HFFc6 (cell line): ENCODE measurements at regions not wholly inside any gene's neighbourhood (a gene's known extent, or its start where the extent isn't known, plus 50 kb on each side); places are given as distances from the start of the nearest gene placed in this dataset.

Source experiments
- DNase-seq: peaks from one replicate; pipeline ENCODE4 v3.0.0-alpha.2; 2018
- H3K27ac Mint-ChIP-seq: 2 replicates; pipeline ENCODE4 v1.8.0; 2020; ENCODE audit warnings: mild to moderate bottlenecking, mixed read lengths
- H3K27me3 Mint-ChIP-seq: 2 replicates; pipeline ENCODE4 v1.8.0; 2021; ENCODE audit warnings: mild to moderate bottlenecking, moderate library complexity, mixed read lengths; ENCODE audit not compliant: insufficient read depth
- H3K36me3 Mint-ChIP-seq: 2 replicates; pipeline ENCODE4 v1.8.0; 2021; ENCODE audit warnings: low read depth, mixed read lengths
- H3K4me1 Mint-ChIP-seq: 2 replicates; pipeline ENCODE4 v1.8.0; 2020; ENCODE audit warnings: low read depth, mixed read lengths
- H3K4me3 Mint-ChIP-seq: 2 replicates; pipeline ENCODE4 v1.8.0; 2020; ENCODE audit warnings: mild to moderate bottlenecking, moderate library complexity, mixed read lengths
- H3K9me3 Mint-ChIP-seq: 2 replicates; pipeline ENCODE4 v1.8.0; 2020; ENCODE audit warnings: mild to moderate bottlenecking, mixed read lengths
- CTCF ChIP-seq: fragments of 200-600 bp; sonication (generic); IDR thresholded peaks from 2 replicates; pipeline ENCODE4 v1.5.0; 2021; ENCODE audit warnings: antibody characterized with exemption, mild to moderate bottlenecking

- H3K4me1 Mint-ChIP-seq = no peaks in the 10 kb centered on the region
- no peak overlapping the region for H3K4me3 Mint-ChIP-seq
- peaks cover 56% of the 10 kb centered on the region for H3K9me3 Mint-ChIP-seq
- no peak for TF ChIP-seq CTCF
- H3K27me3 Mint-ChIP-seq = no peaks in the 10 kb centered on the region
- no peak for DNase-seq
- H3K36me3 Mint-ChIP-seq = no peaks in the 10 kb centered on the region
- no peak overlapping the region for H3K27ac Mint-ChIP-seq
Measured at GRCh38 chr2:22579341-22579740, 805.6 kb upstream of the KLHL29 start.

- no peaks in the 10 kb centered on the region for H3K36me3 Mint-ChIP-seq
- no peaks in the 10 kb centered on the region for H3K27me3 Mint-ChIP-seq
- peaks cover 43% of the 10 kb centered on the region for H3K9me3 Mint-ChIP-seq
- no peak overlapping the region for H3K4me3 Mint-ChIP-seq
- no peak for TF ChIP-seq CTCF
- H3K4me1 Mint-ChIP-seq = no peaks in the 10 kb centered on the region
- no peak overlapping the region for H3K27ac Mint-ChIP-seq
- no peak for DNase-seq
Measured at GRCh38 chr2:22582107-22582506, 802.9 kb upstream of the KLHL29 start.

DNA sequence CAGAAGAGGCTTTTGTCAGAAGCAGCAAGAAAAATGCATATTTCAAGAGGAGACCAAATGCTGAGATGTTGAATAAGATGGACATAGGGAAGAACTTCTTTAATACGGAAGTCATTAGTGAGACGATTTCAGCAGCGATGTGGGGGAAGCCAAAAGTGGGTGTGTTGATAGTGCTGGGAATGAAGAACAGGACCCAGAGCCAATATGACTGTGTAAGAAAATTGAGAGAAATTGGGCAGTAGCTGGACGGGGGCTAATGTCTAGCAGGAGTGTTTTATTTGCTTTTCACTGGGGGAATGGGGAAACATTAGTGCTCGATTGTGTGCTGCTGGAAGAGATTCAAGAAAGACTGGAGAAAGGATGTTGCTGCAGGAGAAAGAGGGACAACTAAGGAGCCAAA, 788.7 kb upstream of the KLHL29 start:
- Mint-ChIP-seq H3K4me1 (no peaks in the 10 kb centered on the region), H3K36me3 (no peaks in the 10 kb centered on the region), H3K27me3 (no peaks in the 10 kb centered on the region; the same call in 1 of the 2 replicates), H3K27ac (no peak overlapping the region), H3K9me3 (peaks cover 54% of the 10 kb centered on the region), H3K4me3 (no peak overlapping the region)
- no peak for DNase-seq
- TF ChIP-seq CTCF = no peak

DNA sequence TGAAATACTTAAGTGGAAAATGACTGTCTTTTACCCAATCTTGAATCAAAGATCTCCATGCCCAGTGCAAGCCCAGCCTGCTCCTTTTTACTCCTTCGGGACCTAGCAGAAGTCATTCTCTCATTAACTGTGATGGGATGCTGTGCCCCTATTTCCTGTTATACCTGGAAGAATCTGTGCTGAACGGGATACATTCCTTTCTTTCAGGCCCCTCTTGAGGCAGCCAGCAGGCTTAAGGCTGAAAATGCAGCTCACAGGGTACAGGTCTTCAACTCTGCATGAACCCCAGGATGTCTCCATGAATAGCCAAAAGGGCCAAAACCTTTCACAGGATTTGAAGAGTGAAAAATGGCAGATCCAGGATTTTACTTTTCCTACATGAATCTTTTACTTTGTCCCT, 784.8 kb upstream of the KLHL29 start:
- H3K27me3 Mint-ChIP-seq = no peaks in the 10 kb centered on the region
- H3K27ac Mint-ChIP-seq = no peak overlapping the region
- H3K4me1 Mint-ChIP-seq = no peaks in the 10 kb centered on the region
- TF ChIP-seq CTCF = no peak
- H3K9me3 Mint-ChIP-seq = peaks cover 44% of the 10 kb centered on the region
- DNase-seq = no peak
- no peak overlapping the region for H3K4me3 Mint-ChIP-seq
- H3K36me3 Mint-ChIP-seq = no peaks in the 10 kb centered on the region

DNA sequence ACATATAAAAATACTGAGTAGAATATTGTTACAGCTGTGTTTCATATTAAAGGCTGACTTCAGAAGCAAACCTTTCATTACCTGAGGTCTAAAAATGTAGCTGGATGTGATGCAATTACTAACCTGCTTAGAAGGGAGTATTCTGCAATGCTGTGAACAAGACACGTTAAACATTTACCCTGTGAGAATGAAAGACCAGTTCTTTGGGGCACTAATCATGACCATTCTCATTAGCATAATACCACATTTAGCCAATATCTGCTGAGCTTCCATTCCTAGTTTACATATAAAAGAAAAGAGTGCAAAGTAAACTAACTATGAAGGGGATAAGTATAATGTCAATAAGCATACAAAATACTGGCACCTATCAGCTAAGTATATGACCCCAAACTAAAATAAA, 784.0 kb upstream of the KLHL29 start:
- no peak overlapping the region for H3K4me3 Mint-ChIP-seq
- H3K27ac Mint-ChIP-seq = no peak overlapping the region
- DNase-seq = no peak
- no peaks in the 10 kb centered on the region for H3K4me1 Mint-ChIP-seq
- no peaks in the 10 kb centered on the region for H3K27me3 Mint-ChIP-seq
- H3K36me3 Mint-ChIP-seq = no peaks in the 10 kb centered on the region
- peaks cover 53% of the 10 kb centered on the region for H3K9me3 Mint-ChIP-seq
- no peak for TF ChIP-seq CTCF

- Mint-ChIP-seq H3K36me3 (no peaks in the 10 kb centered on the region), H3K9me3 (peaks cover 47% of the 10 kb centered on the region), H3K27me3 (no peaks in the 10 kb centered on the region), H3K4me1 (no peaks in the 10 kb centered on the region), H3K27ac (no peak overlapping the region), H3K4me3 (no peak overlapping the region)
- no peak for TF ChIP-seq CTCF
- no peak for DNase-seq
Measured at GRCh38 chr2:22604136-22604535, 780.8 kb upstream of the KLHL29 start.
